Upper lobe of left lung (tissue), 4 donors: ENCODE measurements at regions not wholly inside any gene's neighbourhood (a gene's known extent, or its start where the extent isn't known, plus 50 kb on each side); places are given as distances from the start of the nearest gene placed in this dataset.

Source experiments
- CTCF ChIP-seq, 6 experiments: fragments of 450-650 bp in 4 of 6; fragments of 200-600 bp in 2 of 6; sonication (generic) in 2 of 6; IDR thresholded peaks; one replicate each; pipeline ENCODE4 v1.5.1; 2016 to 2019; ENCODE audit warnings: antibody characterized with exemption in 6 of 6
- POLR2A ChIP-seq, 4 donors: fragments of 450-650 bp; IDR thresholded peaks; one replicate each; pipeline ENCODE4 v1.5.1; 2016 to 2017; ENCODE audit warnings: antibody characterized with exemption in 4 of 4, mild to moderate bottlenecking in 2 of 4

- TF ChIP-seq CTCF (IDR thresholded peaks at IDR 0.05) = no peak
- TF ChIP-seq POLR2A (IDR thresholded peaks at IDR 0.05) = no peak
Observed at GRCh38 chrX:74370487-74370886, 50.8 kb upstream of the SLC16A2 start.
